Chondrocyte (in vitro differentiated cells): ENCODE measurements at regions not wholly inside any gene's neighbourhood (a gene's known extent, or its start where the extent isn't known, plus 50 kb on each side); places are given as distances from the start of the nearest gene placed in this dataset.

Source experiments
- DNase-seq: peaks from one replicate; pipeline ENCODE4 v3.0.0; 2021; ENCODE audit warnings: mixed read lengths, low spot score
- H3K27ac Mint-ChIP-seq: one replicate; pipeline ENCODE4 v1.8.0; 2021; ENCODE audit warnings: mild to moderate bottlenecking, moderate library complexity, mixed read lengths; ENCODE audit not compliant: unreplicated experiment
- H3K27me3 Mint-ChIP-seq: 2 replicates; pipeline ENCODE4 v1.8.0; 2021; ENCODE audit warnings: low read depth, mixed read lengths
- H3K36me3 Mint-ChIP-seq: 2 replicates; pipeline ENCODE4 v1.8.0; 2021; ENCODE audit warnings: low read depth, mixed read lengths
- H3K4me1 Mint-ChIP-seq: 2 replicates; pipeline ENCODE4 v1.8.0; 2021; ENCODE audit warnings: low read depth, mild to moderate bottlenecking, mixed read lengths
- H3K4me3 Mint-ChIP-seq: one replicate; pipeline ENCODE4 v1.8.0; 2021; ENCODE audit warnings: mild to moderate bottlenecking, moderate library complexity, mixed read lengths; ENCODE audit not compliant: unreplicated experiment
- H3K9me3 Mint-ChIP-seq: 2 replicates; pipeline ENCODE4 v1.8.0; 2021; ENCODE audit warnings: low read depth, mixed read lengths
- TF ChIP-seq, protein P1 (sequence below): fragments of 200-600 bp; sonication (generic); IDR thresholded peaks from 2 replicates; pipeline ENCODE4 v1.5.0; 2021; ENCODE audit warnings: antibody characterized with exemption, mild to moderate bottlenecking, moderate library complexity

DNA sequence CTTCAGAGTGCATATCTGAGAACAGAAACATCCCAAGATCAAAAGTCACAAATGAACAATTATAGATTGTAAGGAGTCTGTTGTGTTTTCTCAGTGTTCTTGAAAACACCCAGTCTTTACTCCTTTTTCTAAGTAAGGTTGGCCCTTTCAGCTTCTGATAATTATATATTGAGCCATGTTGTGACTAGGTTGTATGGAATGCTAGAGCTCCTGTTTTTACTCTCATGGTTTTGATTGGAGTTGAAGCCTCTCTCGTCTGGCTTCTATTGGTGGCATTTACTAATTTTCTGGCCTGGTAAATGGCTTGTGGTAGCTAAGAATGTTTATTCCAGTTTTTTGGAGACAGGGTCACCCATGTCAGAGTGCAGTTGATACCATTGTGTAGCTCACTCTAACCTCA, 84.7 kb downstream of the NDUFS5 start:
- peaks cover 28% of the 10 kb centered on the region for H3K4me1 Mint-ChIP-seq
- peak overlapping the region; percentile 90 for H3K27ac Mint-ChIP-seq
- no peak for DNase-seq
- TF ChIP-seq, protein P1, sequence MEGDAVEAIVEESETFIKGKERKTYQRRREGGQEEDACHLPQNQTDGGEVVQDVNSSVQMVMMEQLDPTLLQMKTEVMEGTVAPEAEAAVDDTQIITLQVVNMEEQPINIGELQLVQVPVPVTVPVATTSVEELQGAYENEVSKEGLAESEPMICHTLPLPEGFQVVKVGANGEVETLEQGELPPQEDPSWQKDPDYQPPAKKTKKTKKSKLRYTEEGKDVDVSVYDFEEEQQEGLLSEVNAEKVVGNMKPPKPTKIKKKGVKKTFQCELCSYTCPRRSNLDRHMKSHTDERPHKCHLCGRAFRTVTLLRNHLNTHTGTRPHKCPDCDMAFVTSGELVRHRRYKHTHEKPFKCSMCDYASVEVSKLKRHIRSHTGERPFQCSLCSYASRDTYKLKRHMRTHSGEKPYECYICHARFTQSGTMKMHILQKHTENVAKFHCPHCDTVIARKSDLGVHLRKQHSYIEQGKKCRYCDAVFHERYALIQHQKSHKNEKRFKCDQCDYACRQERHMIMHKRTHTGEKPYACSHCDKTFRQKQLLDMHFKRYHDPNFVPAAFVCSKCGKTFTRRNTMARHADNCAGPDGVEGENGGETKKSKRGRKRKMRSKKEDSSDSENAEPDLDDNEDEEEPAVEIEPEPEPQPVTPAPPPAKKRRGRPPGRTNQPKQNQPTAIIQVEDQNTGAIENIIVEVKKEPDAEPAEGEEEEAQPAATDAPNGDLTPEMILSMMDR = no peak
- no peaks in the 10 kb centered on the region for H3K9me3 Mint-ChIP-seq
- no peaks in the 10 kb centered on the region for H3K36me3 Mint-ChIP-seq
- H3K27me3 Mint-ChIP-seq = no peaks in the 10 kb centered on the region
- H3K4me3 Mint-ChIP-seq = no peak overlapping the region

DNA sequence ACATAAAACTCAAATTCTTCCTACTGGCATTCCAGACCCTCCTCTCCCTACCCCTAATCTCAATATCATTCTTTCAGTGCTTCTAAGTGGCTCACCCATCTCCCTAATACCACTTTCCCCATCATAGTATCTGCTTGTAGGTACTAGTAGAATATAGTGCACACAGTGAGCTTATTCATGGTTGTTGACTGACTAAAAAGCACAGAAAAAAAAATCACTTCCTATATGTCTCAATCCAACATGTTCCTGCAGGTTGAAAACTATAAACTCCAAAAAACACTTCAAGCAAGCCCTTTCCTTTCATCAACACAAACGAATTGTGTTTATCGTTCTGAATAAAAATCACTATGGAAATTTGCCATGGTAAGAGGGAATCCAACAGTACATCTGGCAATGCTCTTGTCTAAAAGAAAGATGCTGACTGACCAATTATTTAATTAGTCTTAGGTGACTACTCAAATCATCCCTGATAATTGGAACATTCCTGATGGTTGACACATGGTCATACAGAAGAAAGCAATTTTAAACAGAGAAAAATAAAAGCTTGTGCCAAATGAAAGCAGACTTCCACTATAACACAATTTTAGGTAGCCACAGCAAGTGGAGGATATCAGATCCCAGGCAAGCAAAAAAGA, 87.1 kb downstream of the NDUFS5 start:
- Mint-ChIP-seq H3K27ac (peak overlapping the region; percentile 72), H3K4me1 (peaks cover 26% of the 10 kb centered on the region), H3K9me3 (no peaks in the 10 kb centered on the region), H3K27me3 (no peaks in the 10 kb centered on the region), H3K4me3 (no peak overlapping the region), H3K36me3 (no peaks in the 10 kb centered on the region)
- DNase-seq = no peak
- TF ChIP-seq, protein P1 = no peak

DNA sequence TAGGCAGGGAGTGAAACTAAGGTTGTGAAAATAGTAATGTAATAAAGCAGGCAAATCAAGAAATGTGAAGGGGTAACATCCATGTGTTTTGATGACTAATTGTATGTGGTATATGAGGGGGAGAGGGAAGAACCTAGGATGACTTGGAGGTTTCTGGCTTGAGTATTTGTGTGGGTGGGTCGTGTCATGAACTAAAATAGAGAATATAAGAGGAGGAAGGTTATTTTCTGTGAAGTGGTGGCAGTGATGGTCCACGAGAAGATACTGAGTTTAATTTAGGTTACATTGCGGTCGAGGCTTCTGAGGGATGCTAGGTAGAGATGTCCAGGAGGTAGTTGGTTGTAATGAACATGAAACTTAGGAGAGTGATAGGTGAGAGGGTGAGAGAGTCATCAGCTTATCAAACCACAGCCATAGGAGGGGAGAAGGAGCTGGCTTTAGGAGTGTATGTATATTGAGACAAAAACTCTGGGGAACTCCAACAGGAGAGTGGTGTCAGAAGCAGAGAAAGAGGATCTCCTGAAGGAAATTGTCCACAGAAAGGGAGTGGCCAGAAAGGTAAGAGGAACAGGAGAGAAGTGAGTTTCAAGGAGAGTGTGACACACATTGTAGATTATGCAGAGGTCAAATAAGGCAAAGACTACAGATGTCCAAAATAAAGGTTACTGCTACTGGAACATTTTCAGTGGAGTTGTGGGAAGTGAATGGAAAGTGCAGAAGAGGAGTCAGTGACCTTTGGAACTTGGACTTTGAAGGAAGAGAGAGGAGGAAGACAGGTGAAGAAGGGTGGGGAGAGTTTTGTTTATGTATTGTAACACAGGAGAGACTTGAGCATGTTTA, 89.0 kb upstream of the MACF1 start:
- peaks cover 25% of the 10 kb centered on the region for H3K4me1 Mint-ChIP-seq
- no peaks in the 10 kb centered on the region for H3K9me3 Mint-ChIP-seq
- H3K27ac Mint-ChIP-seq = no peak overlapping the region
- no peaks in the 10 kb centered on the region for H3K27me3 Mint-ChIP-seq
- no peak overlapping the region for H3K4me3 Mint-ChIP-seq
- H3K36me3 Mint-ChIP-seq = no peaks in the 10 kb centered on the region
- TF ChIP-seq, protein P1 = no peak
- no peak for DNase-seq

DNA sequence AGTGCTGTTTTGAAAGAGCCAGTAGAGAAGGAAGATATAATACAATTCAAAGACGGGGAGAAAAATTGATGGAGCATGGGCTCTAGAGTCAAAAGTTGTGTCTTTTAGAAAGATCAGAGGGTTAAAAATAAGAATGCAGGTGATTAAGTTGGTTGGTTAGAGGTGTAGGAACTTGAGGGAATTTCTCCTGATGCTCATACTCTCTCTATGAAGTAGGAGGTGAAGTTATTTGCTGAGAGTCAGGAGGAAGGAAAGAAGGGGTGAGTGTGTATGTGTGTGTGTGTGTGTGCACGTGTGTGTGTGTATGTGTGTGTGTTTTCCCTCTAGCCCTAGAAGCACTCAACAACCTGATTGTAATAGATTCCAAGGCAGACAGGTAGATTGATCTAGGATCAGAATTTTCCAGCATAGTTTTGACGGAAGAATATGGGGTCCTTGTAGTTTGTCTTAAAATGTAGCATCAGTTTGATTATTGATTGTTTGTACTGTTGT, 88.3 kb upstream of the MACF1 start:
- Mint-ChIP-seq H3K27me3 (no peaks in the 10 kb centered on the region), H3K4me3 (no peak overlapping the region), H3K27ac (no peak overlapping the region), H3K36me3 (peaks cover 1% of the 10 kb centered on the region), H3K9me3 (no peaks in the 10 kb centered on the region), H3K4me1 (peaks cover 20% of the 10 kb centered on the region)
- no peak for DNase-seq
- TF ChIP-seq, protein P1 = no peak

DNA sequence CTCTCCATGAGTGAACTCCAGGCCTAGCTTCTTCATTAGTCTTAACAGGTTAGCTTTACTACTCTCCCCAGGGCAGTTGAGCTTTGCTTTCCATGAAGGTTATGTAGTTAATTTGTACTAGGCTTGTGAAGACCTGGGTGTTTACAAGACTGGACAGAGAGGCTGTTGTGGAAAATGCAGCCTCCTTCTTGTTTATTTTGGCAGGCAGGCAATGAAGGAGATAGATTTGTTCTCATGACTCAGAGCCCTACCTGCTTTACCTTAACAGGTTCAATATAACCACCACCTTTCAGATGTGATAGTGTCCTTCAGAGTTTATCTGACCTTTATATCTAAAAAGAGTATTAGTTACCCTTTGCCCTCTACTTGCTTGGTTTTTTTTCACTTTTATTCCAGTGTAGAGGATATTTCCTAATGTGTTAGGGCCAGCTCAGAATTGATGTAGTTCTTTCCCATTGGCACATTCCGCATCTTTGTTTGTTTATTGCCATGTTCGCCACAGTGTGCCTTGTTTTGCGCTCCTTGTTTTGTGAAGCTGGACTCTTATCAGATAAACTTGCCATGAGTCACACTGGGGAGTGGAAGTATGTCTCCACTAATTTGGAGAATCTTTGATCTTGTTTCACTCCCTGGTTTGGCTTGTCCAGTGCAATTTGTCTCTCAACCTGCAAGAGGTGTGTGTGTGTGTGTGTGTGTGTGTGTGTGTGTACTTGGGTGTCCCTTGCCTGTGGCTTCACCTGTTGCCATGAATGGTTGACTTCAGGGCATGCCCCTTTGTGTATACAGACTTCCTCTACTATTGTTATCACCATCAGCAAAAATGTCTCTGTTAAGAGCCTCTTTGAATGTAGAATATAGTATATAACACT, 87.4 kb upstream of the MACF1 start:
- DNase-seq = no peak
- Mint-ChIP-seq H3K27me3 (no peaks in the 10 kb centered on the region), H3K36me3 (peaks cover 1% of the 10 kb centered on the region), H3K9me3 (no peaks in the 10 kb centered on the region), H3K27ac (peak overlapping the region; percentile 78), H3K4me1 (peaks cover 15% of the 10 kb centered on the region), H3K4me3 (no peak overlapping the region)
- TF ChIP-seq, protein P1 = no peak
